ENCODE measurements at regions not wholly inside any gene's neighbourhood (a gene's known extent, or its start where the extent isn't known, plus 50 kb on each side); places are given as distances from the start of the nearest gene placed in this dataset.

GRCh38 chr5:169442913-169443784 lies 140.4 kb upstream of the SPDL1 start:
- no peak overlapping the region for H3K27ac ChIP-seq (replicated peaks)
- peaks cover 7% of the 10 kb centered on the region for H3K27me3 ChIP-seq (ENCODE audit: insufficient read depth, poor library complexity, severe bottlenecking)
- no peak overlapping the region for H3K4me3 ChIP-seq (replicated peaks; ENCODE audit: insufficient read depth, low read length)
- DNase-seq (ENCODE audit: low read depth in 1 of 2, low spot score in 1 of 2), result no peak
- TF ChIP-seq POLR2AphosphoS5 (IDR thresholded peaks at IDR 0.05; ENCODE audit: low read depth), result no peak
- no peak for TF ChIP-seq SPI1 (IDR thresholded peaks at IDR 0.05; ENCODE audit: borderline replicate concordance, low read depth)
- TF ChIP-seq REST (IDR thresholded peaks at IDR 0.05; ENCODE audit: insufficient replicate concordance, low read depth), result no peak
- no peak for TF ChIP-seq CTCF (IDR thresholded peaks at IDR 0.05; ENCODE audit: insufficient read depth, low read length)
- no peak for TF ChIP-seq GABPA (IDR thresholded peaks at IDR 0.05; ENCODE audit: low read depth)

- no peak for DNase-seq (ENCODE audit: low read depth in 1 of 2, low spot score in 1 of 2)
- peaks cover 9% of the 10 kb centered on the region for H3K27me3 ChIP-seq (ENCODE audit: insufficient read depth, poor library complexity, severe bottlenecking)
- no peak overlapping the region for H3K4me3 ChIP-seq (replicated peaks; ENCODE audit: insufficient read depth, low read length)
- no peak overlapping the region for H3K27ac ChIP-seq (replicated peaks)
- TF ChIP-seq SPI1 (IDR thresholded peaks at IDR 0.05; ENCODE audit: borderline replicate concordance, low read depth) (no peak), REST (IDR thresholded peaks at IDR 0.05; ENCODE audit: insufficient replicate concordance, low read depth) (no peak), GABPA (IDR thresholded peaks at IDR 0.05; ENCODE audit: low read depth) (no peak), POLR2AphosphoS5 (IDR thresholded peaks at IDR 0.05; ENCODE audit: low read depth) (no peak), CTCF (IDR thresholded peaks at IDR 0.05; ENCODE audit: insufficient read depth, low read length) (no peak)
These were observed 141.1 kb upstream of the SPDL1 start for GRCh38 chr5:169442403-169442874.

- Histone ChIP-seq H3K27me3 (ENCODE audit: insufficient read depth, poor library complexity, severe bottlenecking) (peaks cover 8% of the 10 kb centered on the region), H3K4me3 (replicated peaks; ENCODE audit: insufficient read depth, low read length) (no peak overlapping the region), H3K27ac (replicated peaks) (no peak overlapping the region)
- TF ChIP-seq GABPA (IDR thresholded peaks at IDR 0.05; ENCODE audit: low read depth) (no peak), CTCF (IDR thresholded peaks at IDR 0.05; ENCODE audit: insufficient read depth, low read length) (no peak), POLR2AphosphoS5 (IDR thresholded peaks at IDR 0.05; ENCODE audit: low read depth) (no peak), REST (IDR thresholded peaks at IDR 0.05; ENCODE audit: insufficient replicate concordance, low read depth) (no peak), SPI1 (IDR thresholded peaks at IDR 0.05; ENCODE audit: borderline replicate concordance, low read depth) (no peak)
- no peak for DNase-seq (ENCODE audit: low read depth in 1 of 2, low spot score in 1 of 2)
These were observed 139.3 kb upstream of the SLIT3 start for GRCh38 chr5:169440107-169440705.

Data from HL-60 (cell line).